GM19452 (cell line): ENCODE measurements at regions not wholly inside any gene's neighbourhood (a gene's known extent, or its start where the extent isn't known, plus 50 kb on each side); places are given as distances from the start of the nearest gene placed in this dataset.
"Not testable (repeated sequence)": the region's sequence is repeated elsewhere in the genome, so short reads cannot be mapped to it uniquely, and the experiment has no call there.

Experiments used
- ATAC-seq: cut with Tn5 transposase; IDR thresholded peaks from one replicate; pipeline ENCODE4 v1.9.1; 2021; ENCODE audit not compliant: unreplicated experiment

- peak; percentile 99 for ATAC-seq
These were observed 192.6 kb downstream of the CASP12 start for GRCh38 chr11:104705490-104706190.

DNA sequence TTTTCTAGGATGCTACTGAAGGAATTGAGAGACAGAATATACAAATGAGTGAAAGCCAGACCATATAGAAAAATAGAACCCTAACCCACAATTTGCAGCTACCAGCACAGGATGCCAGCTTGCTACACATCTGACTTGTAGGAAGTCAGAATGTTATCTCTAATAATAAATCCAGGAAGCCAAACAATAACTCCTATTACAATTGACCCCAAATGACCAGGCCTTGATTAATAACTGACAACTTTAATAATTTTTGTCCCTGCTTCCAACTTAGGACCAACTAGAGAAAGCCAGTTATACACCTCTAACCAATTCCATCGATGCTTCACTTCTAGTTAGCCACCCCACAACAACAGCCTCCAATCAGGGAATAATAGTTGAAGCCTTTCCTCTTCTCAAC lies 193.4 kb downstream of the CASP12 start:
- ATAC-seq, result no peak

DNA sequence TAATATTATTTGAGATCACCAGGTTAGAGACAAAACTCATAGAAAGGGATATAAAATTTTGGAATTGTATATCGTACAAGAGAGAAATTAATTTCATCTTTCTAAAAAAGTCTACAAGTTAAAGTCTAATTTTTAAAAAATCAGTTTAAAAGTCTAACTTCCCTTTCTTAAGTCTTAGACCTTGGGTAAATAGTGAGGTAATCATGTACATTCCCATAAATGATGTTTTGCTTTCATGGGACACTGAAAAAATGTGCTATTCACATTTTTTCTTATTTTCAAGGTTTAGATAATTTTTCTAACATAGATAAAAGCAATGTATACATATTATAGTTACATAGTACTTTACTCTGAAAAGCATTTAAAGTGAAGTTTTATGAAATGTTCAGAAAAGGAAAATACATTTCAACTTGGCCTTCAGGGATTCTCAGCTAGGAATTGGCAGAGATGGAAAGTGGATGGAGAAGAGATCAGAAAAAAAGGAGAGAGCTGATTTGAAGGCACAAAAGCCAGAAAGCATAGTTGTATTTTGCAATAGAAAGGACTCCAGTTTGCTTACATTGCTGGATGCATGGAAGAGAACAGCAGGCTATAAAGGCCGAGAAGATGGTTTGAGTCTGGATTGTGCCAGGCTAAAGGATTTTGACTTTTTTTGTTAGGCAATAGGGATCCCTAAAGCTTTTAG lies 194.0 kb downstream of the CASP12 start:
- ATAC-seq, result no peak

GRCh38 chr11:104700609-104701008 lies 197.7 kb downstream of the CASP12 start:
- ATAC-seq, result no peak

DNA sequence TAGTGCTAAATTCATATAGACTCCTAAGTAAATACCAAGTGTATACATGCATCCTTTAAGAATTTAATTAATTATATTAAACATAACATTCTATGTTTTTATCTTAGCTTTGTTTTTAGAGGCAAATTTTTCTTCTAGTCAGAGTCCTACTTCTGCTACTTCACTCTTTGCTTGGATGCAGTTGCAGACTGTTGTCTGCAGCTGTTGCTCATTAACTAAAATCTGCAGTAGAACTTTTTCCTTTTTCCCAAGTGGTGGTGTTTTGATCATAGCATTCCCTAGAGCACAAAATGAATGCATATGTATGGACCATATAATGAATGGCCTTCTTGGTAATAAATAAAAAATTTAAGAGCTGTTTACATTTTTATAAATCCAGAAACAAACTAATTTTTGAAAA lies 198.3 kb downstream of the CASP12 start:
- ATAC-seq, result no peak

GRCh38 chr11:104695065-104695463 lies 203.2 kb downstream of the CASP12 start:
- ATAC-seq, result no peak

GRCh38 chr11:104694259-104695064 lies 203.8 kb downstream of the CASP12 start:
- no peak for ATAC-seq

- ATAC-seq, result no peak
These were observed 205.5 kb downstream of the CASP12 start for GRCh38 chr11:104692751-104693150.

- ATAC-seq, result no peak
These were observed 207.1 kb downstream of the CASP12 start for GRCh38 chr11:104691129-104691528.

DNA sequence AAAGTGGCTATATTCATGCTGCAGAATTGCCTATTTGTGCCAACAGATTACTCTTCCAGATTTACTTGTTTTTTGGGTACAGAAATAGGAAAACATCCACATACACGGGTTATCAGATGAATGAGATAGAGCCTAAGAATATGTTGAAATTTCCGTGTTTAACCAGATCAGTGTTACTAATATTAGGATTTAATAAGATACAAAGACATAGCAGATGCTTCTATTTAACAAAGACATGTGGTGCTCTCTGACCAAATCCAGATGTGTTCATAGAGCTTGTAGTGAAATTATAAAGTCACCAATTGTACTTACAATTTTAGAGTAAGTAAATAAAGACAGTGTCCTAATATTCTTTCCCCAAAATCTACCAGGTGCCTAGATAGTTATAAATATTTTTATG lies 208.0 kb downstream of the CASP12 start:
- no peak for ATAC-seq

DNA sequence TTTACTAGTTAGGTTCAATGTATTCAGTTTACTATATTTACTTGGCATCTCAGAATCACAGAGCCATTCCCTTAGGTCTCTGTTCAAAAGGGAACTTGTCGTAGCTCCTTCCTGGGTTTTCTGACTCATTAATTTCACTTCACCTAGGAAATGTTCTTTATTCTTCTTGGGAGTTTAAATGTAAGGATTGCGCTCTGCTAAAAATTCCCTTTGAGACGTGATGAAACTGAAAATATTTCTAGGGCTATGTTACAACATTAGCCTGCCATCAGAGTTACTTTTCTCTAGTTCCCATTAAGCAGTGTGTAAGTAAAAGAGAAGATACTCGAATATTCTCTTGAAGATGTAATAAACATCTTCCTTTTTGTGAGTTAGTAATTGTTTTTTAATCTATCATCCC lies 209.5 kb downstream of the CASP12 start:
- ATAC-seq, result no peak

- ATAC-seq, result no peak
These were observed 216.1 kb downstream of the CASP12 start for GRCh38 chr11:104682206-104682605.

GRCh38 chr11:104679258-104679657 lies 219.0 kb downstream of the CASP12 start:
- ATAC-seq, result no peak

DNA sequence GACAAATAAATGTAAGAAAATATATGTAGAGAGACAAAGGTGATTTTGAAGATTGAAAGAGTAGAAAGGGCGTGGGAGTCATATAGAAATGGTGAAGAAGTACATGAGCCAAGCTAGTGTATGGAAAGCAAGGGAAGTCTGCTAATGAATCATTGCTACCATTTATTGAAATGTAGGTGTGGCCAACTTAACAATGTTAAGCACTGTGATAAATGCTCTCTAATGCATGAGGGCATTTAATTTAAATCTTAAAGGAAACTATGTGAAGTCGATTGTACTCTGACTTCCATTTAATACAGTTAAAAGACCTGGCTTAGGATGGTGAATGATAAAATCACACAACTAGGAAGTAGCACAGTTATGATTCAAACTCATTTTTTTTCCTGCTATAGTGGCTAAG lies 219.9 kb downstream of the CASP12 start:
- no peak for ATAC-seq

DNA sequence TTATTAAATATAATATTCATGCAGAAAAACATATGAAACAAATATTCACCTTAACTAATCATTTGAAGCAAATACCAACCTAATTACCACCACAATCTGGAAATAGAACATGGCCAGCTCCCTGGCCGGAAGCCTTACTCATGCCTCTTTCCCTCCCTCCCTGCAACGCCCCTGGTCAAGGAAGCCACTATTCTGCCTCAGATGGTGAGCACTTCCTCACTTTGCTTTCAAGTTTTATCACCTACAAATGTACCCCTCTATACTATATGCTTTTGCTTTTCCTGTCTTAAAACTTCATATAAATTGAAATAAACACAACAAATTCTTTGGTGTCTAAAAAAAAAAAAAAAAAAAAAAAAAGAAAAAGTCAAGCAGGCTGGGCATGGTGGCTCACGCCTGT lies 221.2 kb downstream of the CASP12 start:
- not testable (repeated sequence) for ATAC-seq

- no peak for ATAC-seq
These were observed 225.4 kb downstream of the CASP12 start for GRCh38 chr11:104672897-104673296.

- ATAC-seq, result no peak
These were observed 229.3 kb downstream of the CASP12 start for GRCh38 chr11:104668797-104669463.

- ATAC-seq, result no peak
These were observed 231.6 kb downstream of the CASP12 start for GRCh38 chr11:104666624-104667023.

DNA sequence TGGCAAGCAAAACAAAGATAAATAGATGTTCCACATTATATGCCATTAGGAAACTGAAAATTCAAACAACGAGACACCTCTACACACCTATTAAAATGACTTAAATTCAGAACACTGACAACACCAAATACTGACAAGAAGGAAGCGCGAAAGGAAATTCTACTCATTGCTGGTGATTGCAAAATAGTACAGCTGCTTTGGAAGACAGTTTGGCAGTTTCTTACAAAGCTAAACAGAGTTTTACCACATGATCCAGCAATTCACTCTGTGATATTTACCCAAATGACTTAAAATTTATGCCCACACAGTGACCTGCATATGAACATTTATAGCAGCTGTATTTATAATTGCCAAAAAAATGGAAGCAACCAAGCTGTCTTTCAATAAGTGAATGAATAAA lies 232.6 kb downstream of the CASP12 start:
- ATAC-seq, result no peak

GRCh38 chr11:104663190-104664140 lies 234.8 kb downstream of the CASP12 start:
- no peak for ATAC-seq
